ENCODE measurements at regions not wholly inside any gene's neighbourhood (a gene's known extent, or its start where the extent isn't known, plus 50 kb on each side); places are given as distances from the start of the nearest gene placed in this dataset.

DNA sequence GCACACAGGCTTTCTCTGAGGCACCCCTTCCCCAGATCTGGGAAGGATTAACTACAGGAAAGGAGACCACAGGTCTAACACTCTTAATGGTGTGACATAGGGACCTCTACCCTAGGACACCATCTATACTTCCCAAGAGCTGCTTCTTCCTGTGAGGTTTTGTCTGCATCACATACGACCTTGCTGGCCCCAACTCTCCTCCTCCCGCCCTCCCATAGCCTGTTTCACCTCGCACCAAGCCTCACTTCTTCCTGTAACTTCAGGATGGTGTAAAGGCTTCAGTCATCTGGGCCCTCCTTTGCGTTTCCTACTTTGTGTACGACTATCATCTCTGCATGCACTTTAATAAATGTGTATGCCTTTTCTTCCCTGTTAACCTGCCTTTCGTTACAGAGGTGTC lies 274.3 kb downstream of the KLF6 start:
- DNase-seq, result no peak

DNA sequence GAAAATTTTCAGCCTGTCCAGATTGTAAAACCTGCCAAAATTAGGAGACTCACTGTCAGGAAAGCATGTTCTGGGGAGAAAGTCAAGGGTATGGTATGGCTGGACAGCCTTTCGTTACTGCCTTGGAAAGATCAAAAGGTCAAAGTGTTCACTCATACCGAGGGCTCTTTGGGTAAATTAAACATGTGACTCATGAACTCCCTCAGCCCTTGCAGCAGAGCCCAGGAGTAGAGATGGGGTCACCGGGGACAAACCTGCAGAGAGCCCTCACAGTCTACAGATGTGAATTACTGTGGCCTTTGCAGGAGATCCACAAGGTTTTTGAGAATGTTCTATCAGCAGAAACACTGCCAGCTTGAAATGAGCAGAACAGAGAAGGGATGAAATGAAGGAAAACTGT lies 275.7 kb downstream of the KLF6 start:
- no peak for DNase-seq

DNA sequence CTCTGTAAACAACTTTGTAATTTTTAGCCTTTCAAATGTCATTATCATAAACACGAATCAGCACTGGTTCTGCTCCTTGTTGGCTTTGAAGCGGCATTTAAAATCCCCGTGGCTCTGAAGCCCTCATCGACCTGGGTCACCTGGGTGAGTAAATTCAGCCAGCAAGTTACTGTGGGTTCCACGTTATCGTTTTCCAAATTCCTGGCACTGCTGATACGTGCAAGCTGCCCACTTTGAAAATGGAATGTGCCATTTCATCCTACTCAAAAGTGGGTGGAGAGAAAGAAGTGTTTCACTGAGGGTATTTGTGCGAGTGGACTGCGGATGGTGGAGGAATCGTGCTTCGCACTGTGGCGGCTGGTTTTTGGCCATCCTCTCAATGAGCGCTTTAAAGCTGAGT lies 281.7 kb downstream of the KLF6 start:
- no peak for DNase-seq

DNA sequence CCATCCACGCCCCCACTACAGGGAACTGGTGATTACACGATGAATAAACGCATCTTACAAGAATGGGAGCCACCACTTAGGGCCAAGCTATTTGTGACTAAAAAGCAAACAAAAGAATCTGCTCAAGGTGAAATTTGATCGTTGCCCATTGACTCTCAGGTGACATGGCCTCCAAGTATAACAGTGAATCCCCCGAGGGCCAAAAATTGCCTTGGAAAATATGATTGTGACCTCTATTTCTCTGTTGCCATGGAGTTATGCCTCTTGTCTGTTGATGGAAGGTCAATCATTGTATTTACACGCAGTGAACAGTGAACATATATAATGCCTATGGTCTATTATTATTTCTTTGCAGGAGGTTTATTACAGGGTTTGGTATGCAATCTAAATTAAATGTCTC lies 282.3 kb downstream of the KLF6 start:
- no peak for DNase-seq

DNA sequence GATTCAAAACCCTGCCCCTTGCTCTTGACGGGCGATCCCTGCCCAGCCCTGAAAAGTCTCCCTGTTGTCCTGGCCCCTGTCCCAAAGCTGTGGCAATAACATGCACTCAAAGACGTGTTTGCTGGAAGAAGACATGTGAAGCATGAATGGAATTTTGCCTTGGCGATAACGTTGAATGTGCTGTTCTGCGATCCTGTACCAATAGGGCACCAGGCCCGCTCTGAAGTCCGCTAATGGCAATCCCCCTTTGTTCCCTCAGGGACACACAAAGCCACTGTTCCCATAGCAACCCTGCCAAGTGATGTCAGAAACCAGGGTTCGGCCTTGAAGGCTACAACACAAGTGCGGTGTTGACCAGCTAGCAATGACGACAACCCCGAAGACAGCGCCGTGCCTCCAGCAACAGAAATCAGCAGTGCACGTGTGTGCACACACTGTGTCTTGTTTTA lies 284.6 kb downstream of the KLF6 start:
- DNase-seq, result no peak

DNA sequence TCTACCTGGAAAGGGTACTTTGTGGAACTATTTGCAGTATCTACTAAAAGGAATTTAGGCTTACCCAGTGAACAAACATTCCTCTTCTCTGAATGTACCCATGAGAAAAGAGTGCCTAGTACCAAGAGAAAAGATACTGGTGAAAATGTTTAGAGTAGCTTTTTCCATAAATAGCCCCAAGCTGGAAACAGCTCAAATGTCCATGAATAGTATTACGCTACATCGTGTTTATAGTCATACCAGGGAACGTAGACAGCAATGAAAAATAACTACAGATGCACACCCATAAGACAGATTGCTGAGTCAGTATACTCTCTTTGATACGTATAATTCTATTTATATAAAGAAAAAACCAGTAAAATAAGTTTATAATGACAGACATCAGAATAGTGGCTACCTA lies 285.9 kb downstream of the KLF6 start:
- no peak for DNase-seq

DNA sequence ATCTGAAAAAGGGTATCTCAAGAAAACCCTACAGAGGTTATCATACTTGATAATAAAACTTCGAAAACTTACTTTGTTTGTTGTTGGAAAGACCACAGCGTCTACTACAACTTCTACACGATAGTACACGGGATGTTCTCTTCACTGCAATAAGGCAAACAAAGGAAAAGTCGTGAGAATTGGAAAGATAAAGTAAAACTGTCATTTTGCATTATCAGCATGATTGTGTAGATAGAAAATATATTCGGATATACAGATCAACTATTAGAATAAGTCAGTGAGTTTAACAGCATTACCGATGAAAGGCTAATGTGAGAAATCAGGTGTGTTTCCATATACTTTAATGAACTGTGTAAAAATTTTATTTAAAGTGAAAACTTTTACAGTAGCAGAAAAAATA lies 287.4 kb downstream of the KLF6 start:
- no peak for DNase-seq

DNA sequence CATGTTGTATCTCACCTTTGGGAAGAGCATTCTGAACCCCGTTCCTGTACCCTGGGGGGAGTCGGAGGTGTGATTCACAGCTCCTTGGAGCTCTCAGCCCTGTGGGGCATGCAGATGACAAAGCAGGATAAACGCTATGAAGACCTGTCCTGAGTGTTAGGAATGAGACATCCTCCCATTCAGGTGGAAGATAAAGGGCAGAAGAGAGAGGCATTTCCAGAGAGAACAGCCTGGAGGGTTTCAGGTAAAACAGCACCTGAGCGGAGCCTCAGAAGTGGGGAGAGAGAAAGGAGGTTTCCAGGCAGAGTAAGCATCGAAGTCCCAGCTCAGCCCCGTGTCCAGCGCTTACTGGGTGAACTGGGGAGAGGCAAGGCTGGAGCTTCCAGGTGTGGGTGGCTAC lies 288.9 kb downstream of the KLF6 start:
- no peak for DNase-seq

DNA sequence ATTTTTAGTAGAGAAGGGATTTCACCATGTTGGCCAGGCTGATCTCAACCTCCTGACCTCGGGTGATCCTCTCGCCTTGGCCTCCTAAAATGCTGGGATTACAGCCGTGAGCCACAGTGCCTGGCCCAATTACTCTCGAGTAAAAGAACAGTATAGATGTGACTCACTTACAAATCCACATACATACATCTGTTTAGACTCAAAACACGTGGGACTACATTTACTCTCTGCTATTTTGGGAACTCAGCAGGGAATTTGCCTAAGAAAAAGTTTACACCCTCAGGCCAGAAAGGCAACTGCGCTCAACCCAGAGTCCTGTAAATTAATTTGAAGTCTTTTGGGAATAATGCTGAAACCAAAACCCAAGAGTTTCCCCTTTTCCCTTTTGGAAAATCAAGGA lies 289.7 kb downstream of the KLF6 start:
- no peak for DNase-seq

DNA sequence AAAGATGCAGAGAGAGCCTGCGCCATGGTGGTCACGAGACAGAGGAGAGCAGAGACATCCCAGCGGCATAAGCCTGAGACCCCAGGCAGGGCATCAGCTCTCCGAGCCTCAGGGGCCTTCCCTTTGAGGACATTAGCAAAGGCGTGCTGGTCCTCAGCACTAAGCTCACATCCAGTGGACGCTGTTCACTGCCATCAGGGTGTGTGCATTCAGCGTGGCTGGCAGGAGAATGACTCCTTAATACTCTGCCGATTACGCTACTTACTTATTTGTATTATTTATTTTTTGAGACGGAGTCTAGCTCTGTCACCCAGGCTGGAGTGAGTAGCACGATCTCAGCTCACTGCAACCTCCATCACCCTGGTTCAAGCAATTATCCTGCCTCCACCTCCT lies 290.2 kb downstream of the KLF6 start:
- no peak for DNase-seq

DNA sequence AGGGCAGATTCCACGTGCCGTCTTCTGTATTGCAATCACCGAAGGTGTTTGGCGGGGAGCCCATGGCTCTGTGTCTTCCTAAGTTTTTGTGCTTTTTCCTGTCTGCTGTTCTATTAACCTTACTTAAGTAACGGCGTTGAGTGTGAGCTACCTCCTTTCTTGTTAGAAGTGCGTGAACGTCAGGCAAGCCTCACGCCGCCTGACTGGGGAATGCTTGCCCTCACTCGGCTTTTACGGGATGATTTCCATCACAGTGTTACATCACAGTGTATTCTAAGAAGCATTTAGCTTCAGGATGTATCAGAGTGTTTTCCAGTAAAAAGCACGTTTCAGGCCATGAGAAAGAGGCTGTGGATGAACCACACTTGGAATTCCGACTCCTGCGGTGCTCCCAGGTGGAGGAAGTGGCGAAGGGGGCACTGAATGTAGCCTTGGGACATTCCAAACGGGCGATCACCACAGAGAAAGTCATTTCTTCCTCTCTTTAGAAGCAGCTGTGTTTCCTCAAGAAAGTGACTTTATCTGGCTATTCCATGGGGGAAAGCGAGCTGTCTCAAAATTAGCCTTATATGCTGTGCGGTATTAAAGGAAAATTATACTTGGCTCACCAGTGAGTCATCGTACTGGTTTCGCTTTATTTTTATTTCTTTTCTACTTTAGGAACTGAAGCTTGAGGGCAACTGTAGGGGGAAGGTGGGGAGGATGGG lies 290.7 kb downstream of the KLF6 start:
- DNase-seq, result no peak

DNA sequence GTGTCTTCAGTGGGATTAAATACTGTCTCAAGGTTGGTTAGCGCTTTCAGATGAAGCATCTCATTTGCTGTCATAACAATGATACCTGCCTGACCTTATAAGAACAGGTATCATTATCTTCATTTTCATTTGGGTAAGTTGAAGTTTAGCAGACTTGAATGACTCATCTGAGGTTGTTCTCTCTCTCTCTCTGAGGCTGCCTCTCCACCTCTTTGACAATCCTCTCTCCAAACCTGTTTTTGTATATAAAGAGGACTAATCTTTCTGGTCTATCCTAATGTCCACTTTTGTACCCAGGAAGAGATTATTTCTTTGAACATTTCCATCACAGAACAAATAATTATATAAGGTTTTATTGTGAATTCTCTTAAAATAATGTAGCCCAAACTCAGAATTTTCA lies 291.4 kb downstream of the KLF6 start:
- no peak for DNase-seq

DNA sequence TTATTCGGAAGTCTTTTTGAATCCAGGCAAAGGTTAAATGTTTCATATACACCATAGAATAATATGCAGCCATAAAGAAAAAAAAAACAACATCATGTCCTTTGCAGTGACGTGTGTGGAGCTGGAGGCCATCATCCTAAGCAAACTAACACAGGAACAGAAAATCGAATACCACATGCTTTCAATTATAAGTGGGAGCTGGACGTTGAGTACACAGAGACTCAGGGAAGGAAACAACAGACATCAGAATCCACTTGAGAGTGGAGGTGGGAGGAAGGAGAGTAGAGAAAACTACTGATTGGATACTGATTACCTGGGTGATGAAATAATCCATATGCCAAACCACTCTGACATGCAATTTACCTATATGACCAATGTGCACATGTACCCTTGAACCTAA lies 293.4 kb downstream of the KLF6 start:
- DNase-seq, result no peak

DNA sequence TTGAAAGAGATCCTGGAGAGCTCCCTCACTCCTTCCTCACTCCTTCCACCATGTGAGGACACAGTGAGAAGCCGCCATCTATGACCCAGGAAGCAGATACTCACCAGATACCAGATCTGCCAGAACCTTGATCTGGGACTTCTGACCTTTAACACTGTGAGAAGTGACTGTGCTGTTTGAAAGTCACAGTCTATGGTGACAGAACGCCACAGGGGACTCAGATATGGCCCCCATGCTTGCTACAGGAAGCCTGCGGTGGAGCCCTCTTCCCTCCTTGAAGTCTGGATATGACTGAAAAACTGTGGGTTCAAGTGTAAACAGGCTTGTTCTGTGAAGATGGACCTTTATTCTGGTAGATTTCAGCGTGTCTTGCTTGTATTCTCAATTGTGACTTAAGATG lies 297.8 kb downstream of the KLF6 start:
- no peak for DNase-seq

DNA sequence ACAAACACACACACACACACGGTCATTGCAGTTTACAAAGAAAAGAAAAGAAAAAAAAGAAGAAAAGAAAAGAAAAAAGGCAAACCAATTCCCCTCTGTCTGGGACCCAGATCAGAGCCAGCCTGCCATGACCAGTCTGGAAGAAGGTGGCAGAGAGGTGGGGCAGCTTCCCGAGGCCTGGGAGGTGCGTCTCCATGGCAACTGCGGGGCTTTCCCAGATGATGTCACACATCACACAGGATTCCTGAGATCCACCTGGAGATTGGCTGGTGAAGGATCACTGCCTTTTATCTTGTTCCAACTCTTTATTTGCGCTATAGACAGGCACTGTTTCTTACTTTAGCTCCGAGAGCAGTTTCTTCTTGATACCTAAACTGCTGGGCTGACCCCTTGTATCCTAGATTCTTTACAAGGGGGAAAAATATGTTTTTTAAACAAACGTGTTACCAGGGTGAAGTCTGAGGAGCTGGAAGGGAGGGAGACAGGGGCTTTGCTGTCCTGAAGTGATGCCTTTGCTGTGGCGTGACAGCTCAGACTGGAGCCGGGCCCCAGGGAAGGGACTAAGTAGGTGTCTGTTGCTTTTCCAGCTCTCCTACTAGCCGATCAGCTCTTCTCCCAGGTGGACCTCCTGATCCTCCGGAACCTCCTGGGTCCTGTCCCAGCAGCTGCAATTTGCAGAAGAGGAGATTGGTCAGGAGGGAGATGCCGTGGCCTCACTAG lies 298.5 kb downstream of the KLF6 start:
- no peak for DNase-seq

DNA sequence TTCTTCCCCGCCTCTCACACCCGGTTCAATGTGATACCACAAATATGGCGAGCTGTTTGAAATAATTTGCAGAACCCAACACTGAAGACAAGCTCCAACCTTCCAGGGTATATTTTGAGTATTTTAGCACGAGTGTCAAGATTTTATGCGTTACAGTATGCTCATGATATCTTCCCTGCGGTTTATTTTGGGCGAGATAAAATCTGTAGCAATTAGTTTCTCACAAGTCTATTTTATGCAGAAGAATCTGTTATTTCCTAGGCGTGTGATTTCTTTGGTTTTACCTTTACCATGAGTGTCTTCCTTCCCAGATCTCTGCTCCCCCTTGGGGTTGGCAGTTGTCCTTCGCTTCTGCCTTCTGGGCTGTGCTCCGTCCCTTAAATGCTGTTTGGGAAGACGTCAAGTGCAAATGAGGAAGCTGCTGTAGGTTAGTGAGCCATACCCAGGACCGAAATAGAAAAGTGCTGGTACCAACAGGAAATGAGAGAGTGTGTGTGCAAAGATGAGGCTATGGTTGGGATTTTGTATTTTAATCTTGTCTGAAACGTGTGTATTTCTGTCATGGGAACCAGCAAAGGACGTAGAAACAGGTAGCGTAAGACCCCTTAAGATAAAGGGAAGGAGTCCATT lies 299.8 kb downstream of the KLF6 start:
- peak; percentile 61 for DNase-seq

DNA sequence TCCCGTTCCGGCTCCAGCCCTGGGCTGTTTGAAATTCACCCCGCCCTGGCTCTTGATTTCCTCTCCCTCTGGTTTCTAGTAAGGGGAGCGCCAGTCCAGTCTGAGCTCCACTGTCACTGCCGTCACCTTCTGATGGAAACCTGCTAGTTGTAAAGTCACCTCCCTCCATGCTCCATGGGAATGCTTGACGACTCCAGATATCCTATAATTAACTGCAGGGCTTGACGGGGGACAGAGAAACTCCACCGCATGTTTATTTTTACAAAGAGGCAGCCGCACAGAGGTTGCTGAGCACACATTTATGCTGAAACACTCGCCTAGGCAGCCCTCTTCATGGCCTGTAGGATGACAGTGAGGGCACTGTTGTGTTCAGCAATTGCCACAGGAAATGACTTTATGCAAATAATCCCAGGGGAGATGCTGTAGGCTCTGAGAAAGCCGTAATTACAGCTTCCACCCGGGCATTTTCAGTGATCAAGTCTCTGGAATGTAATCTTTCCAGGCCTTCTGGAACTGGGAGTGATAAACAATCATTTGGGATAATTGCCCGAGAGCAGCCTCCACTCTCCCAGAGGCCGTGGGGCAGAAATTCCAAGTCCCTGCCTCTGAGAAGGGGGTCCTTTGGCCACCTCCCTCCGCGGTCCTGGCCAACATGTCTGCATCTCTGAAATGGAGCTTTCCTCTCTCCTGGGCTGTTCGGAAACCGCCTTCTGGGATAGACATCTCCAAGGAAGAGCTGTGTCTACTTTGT lies 300.5 kb downstream of the KLF6 start:
- no peak for DNase-seq

DNA sequence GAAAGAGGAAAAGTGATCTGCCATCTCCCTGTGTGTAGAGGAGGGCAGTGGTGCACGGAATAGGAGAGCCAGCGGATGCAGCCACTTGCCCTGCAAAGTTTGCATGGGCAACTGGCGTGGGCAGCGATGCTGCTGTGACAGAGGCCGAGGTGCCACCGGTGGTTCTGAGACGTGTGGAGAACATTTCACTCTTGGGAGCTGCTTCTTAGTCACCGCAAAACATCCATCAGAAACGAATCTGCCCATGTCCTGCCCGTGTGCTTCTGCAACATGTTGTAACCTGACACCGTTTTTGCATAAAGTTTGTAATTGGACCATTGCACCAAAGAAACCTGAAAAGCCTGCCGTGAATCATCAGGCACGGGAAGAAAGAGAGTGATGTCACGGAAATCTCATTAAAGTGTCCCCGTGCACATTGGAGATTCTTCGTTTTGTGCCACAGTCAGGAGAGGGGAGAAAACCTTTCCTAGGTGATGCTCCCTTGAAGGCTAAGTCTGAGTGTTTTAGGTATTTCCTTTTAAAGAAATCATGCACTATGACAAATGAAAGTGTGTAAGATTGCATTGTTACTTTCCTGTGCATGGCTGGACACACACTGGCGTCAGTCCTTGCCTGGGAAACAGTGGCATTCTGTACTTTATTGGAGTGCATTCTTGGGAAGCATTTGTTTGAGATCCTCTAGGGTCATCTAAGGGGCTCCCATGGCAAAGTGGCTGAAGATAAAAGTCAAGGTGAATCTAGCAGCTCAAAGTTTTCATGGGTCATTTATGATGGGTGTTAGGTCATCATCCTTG lies 302.6 kb downstream of the KLF6 start:
- DNase-seq, result peak; percentile 38

DNA sequence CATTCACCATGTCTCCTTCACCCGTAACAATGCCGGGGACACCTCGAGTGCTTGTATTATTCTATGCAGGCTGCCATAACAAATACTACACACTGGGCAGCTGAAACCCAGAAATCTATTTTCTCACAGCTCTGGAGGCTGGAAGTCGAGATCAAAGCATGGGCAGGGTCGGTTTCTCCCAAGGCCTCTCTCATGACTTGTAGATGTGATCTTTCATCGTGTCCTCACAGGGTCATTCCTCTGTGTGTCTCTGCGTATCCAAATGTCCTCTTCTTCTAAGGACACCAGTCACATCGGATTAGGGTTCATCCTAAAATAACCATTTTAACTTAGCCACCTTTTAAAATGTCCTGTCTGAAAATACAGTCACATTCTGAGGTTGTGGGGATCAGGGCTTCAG lies 303.5 kb downstream of the KLF6 start:
- no peak for DNase-seq

DNA sequence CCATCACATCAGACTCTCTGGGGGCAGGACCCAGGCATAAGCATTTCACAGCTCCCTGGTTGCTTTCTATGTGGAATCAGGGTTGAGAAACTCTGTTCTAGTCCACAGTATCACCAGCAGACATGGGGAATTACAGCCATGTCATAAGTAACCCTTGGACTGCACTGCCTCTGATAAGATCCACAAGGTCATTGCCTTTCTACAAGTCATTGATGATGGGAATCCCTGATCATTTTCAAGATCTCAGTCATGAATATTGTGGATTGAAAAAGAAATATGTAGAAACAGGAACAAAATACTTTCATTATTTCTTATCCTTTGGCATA lies 304.1 kb downstream of the KLF6 start:
- no peak for DNase-seq

DNA sequence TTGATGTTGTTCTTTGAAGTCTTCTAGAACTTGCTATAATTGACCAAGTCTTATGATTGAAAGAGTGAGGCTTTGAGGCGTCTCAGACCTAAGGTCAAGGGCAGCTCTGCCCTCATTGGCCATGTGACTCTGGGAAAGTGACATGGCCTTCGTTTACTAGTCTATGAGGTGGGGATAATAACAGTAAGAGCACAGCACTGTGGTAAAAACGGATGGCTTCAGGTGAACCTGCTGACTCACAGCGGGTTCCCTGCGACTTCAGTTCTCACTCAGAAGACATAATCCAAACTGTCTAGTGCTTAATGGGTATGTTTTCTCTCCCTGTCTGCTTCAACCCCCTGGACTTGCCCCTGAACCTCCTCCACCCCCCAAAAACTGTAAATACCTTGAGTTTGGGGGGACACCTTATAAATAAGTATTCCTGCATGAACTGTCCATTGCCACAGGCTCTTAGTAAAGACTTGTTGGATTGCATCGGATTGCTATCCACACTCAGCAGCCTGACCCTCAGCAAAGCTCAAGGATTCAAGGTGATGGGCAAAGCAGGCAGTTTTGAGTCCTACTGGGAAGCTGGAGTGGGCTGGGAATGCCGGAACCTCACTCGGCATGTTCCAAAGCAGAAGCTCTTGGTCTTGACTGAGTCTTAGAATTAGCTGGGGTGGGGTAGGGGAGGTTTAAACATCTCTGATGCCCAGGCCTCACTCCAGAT lies 304.6 kb downstream of the KLF6 start:
- no peak for DNase-seq

DNA sequence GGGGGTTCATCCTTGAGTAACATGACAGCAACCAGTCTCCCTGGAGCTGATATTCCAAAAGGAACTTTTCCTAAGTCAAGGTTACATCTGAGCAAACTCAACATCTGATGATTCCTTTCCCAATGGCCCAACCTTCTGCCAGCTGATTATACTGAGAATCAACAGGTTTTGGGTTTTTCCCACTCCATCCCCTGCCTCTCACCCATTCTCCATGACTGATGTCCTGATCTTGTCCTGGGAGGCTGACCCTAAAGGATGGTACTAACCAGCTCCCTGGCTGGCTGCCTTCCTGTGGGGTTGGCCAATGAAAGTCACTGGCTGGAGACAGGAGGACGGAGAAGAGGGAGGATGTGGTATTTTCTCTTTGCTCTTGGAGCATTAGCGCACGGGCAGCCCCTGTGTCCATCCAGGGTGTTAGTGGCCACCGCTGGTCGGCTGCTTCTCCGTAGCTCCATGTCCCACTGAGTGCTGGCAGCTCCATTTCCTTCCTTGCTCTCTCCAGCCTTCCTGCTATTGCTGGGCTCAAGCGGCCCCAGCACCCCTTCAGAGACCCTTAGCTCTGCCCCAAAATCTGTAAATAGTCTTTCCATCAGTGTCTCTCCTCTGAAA lies 306.2 kb upstream of the PITRM1 start:
- no peak for DNase-seq
